Right lobe of liver (tissue), 4 donors: ENCODE measurements at regions not wholly inside any gene's neighbourhood (a gene's known extent, or its start where the extent isn't known, plus 50 kb on each side); places are given as distances from the start of the nearest gene placed in this dataset.

Experiments used
- POLR2A ChIP-seq: fragments of 450-650 bp; IDR thresholded peaks from one replicate; pipeline ENCODE4 v1.6.1; 2017; ENCODE audit warnings: antibody characterized with exemption, mild to moderate bottlenecking
- TF ChIP-seq, protein P1 (sequence below), 4 donors: fragments of 200-600 bp in 3 of 4; fragments of 450-650 bp in 1 of 4; IDR thresholded peaks; one replicate each; pipeline versions ENCODE4 v1.5.1 to v1.8.0; 2016 to 2022; ENCODE audit warnings: antibody characterized with exemption in 4 of 4, mild to moderate bottlenecking in 2 of 4
- donor health status: DM: no; HTN: no; CAD: no.
- donor health status: DM: no; HTN: no; CAD: no.
- donor health status: DM: no; HTN: yes; CAD: no.

DNA sequence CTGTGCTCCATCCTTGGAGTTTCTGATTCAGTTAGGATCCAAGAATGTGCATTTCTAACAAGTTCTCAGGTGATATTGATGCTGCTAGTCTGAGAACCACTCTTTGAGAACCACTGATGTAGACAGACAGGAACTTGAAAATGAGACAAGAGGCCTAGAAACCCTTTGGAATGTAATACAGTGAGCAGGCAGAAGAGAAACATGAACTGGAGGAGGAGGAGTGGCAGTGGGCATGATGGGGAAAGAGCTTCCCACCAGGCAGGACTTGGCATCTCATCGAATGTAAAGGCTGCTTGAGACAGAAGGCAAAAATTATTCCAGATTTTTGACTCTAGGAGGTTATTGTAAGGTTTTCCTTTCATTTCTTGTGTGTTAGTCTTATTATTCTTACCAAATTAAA, 295.8 kb upstream of the SGCD start:
- TF ChIP-seq, protein P1, sequence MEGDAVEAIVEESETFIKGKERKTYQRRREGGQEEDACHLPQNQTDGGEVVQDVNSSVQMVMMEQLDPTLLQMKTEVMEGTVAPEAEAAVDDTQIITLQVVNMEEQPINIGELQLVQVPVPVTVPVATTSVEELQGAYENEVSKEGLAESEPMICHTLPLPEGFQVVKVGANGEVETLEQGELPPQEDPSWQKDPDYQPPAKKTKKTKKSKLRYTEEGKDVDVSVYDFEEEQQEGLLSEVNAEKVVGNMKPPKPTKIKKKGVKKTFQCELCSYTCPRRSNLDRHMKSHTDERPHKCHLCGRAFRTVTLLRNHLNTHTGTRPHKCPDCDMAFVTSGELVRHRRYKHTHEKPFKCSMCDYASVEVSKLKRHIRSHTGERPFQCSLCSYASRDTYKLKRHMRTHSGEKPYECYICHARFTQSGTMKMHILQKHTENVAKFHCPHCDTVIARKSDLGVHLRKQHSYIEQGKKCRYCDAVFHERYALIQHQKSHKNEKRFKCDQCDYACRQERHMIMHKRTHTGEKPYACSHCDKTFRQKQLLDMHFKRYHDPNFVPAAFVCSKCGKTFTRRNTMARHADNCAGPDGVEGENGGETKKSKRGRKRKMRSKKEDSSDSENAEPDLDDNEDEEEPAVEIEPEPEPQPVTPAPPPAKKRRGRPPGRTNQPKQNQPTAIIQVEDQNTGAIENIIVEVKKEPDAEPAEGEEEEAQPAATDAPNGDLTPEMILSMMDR (IDR thresholded peaks at IDR 0.05), result no peak
- no peak for TF ChIP-seq POLR2A
